ENCODE measurements at regions not wholly inside any gene's neighbourhood (a gene's known extent, or its start where the extent isn't known, plus 50 kb on each side); places are given as distances from the start of the nearest gene placed in this dataset.

- H3K4me1 Mint-ChIP-seq (ENCODE audit: unreplicated experiment) = no peaks in the 10 kb centered on the region
Observed at GRCh38 chr12:60803147-60803546, 1207.3 kb downstream of the SLC16A7 start.

GRCh38 chr12:60805364-60805763 lies 1209.5 kb downstream of the SLC16A7 start:
- no peak for TF ChIP-seq CTCF (conservative IDR thresholded peaks at IDR 0.05)
- no peaks in the 10 kb centered on the region for H3K36me3 Mint-ChIP-seq
- no peaks in the 10 kb centered on the region for H3K4me1 Mint-ChIP-seq (ENCODE audit: unreplicated experiment)
- DNase-seq (ENCODE audit: extremely low spot score, unreplicated experiment) = no peak
- H3K27ac Mint-ChIP-seq = no peak overlapping the region
- peaks cover 5% of the 10 kb centered on the region for H3K9me3 Mint-ChIP-seq
- H3K27me3 Mint-ChIP-seq = no peaks in the 10 kb centered on the region
- H3K4me3 Mint-ChIP-seq = no peak overlapping the region

More at GRCh38 chr12:60803147-60803546, 1207.3 kb downstream of the SLC16A7 start:
- no peak for DNase-seq (ENCODE audit: extremely low spot score, unreplicated experiment)
- Mint-ChIP-seq H3K36me3 (no peaks in the 10 kb centered on the region), H3K27ac (no peak overlapping the region), H3K27me3 (no peaks in the 10 kb centered on the region), H3K9me3 (peaks cover 5% of the 10 kb centered on the region), H3K4me3 (no peak overlapping the region)
- no peak for TF ChIP-seq CTCF (conservative IDR thresholded peaks at IDR 0.05)

- Mint-ChIP-seq H3K9me3 (peaks cover 6% of the 10 kb centered on the region), H3K36me3 (no peaks in the 10 kb centered on the region), H3K4me1 (ENCODE audit: unreplicated experiment) (no peaks in the 10 kb centered on the region), H3K27me3 (no peaks in the 10 kb centered on the region), H3K27ac (no peak overlapping the region), H3K4me3 (no peak overlapping the region)
- DNase-seq (ENCODE audit: extremely low spot score, unreplicated experiment) = no peak
- TF ChIP-seq CTCF (conservative IDR thresholded peaks at IDR 0.05) = no peak
Observed at GRCh38 chr12:60819794-60820193, 1224.0 kb downstream of the SLC16A7 start.

DNA sequence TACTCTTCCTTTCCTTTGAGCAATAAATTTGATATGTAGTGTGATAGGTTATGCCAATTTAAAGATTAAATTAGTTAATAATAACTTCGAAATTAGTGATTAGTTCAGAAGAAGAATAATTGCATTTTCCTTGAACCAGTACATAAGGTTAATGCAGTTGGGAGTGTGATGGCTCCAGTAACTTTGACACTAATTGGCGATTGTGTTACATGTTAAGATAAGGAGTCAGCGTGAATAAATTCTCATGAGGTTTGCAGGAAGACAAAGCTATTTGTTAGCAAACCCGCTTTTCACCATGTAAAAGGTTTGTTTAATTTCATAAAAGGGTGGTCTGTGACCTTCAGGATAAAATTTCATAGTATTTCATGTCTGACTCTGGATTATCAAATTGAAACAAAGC lies 1226.8 kb downstream of the SLC16A7 start:
- Mint-ChIP-seq H3K4me3 (no peak overlapping the region), H3K4me1 (ENCODE audit: unreplicated experiment) (no peaks in the 10 kb centered on the region), H3K27me3 (no peaks in the 10 kb centered on the region), H3K27ac (no peak overlapping the region), H3K9me3 (peaks cover 6% of the 10 kb centered on the region), H3K36me3 (no peaks in the 10 kb centered on the region)
- TF ChIP-seq CTCF (conservative IDR thresholded peaks at IDR 0.05) = no peak
- DNase-seq (ENCODE audit: extremely low spot score, unreplicated experiment) = no peak

DNA sequence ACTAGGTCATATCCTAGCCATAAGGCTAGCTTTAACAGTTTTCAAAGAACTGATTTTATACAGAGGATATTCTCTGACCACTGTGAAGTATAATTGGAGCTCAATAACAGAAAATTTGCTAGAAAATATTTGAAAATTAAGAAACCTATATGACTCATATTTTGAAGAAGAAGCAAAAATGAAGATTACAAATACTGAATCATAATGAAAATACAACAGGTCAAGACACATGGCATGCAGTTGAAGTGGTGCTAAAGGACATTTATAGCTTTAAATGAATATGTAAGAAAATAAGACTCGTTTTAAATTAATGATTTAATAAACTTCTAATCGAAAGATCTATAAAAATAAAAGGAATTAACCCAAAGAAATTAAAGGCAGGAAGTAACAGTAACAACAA lies 1234.6 kb downstream of the SLC16A7 start:
- H3K9me3 Mint-ChIP-seq = no peaks in the 10 kb centered on the region
- H3K27me3 Mint-ChIP-seq = no peaks in the 10 kb centered on the region
- no peak for TF ChIP-seq CTCF (conservative IDR thresholded peaks at IDR 0.05)

DNA sequence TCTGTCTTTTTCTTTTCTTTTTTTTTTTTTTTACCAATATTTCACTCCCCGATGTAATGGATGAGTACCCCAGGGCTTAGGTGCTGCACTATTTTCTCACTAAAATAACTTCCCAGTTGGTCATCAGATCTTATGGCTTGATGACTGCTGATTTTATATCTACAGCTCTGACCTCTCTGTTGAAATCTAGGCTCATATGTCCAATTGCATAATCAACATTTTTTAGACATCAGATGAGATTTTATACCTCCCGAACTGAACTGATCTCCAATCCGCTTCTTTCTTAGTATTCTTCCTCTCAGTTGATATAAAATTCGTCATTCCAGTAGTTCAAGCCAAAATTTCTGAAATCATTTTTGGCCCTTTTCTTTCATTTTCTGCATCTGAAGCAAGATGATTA lies 1236.5 kb downstream of the SLC16A7 start:
- Mint-ChIP-seq H3K4me1 (ENCODE audit: unreplicated experiment) (no peaks in the 10 kb centered on the region), H3K27ac (no peak overlapping the region), H3K9me3 (no peaks in the 10 kb centered on the region), H3K4me3 (no peak overlapping the region), H3K36me3 (no peaks in the 10 kb centered on the region), H3K27me3 (no peaks in the 10 kb centered on the region)
- no peak for TF ChIP-seq CTCF (conservative IDR thresholded peaks at IDR 0.05)
- DNase-seq (ENCODE audit: extremely low spot score, unreplicated experiment) = no peak

More for the DNA sequence above, 1234.6 kb downstream of the SLC16A7 start:
- no peaks in the 10 kb centered on the region for H3K36me3 Mint-ChIP-seq
- H3K27ac Mint-ChIP-seq = no peak overlapping the region
- no peak overlapping the region for H3K4me3 Mint-ChIP-seq
- H3K4me1 Mint-ChIP-seq (ENCODE audit: unreplicated experiment) = no peaks in the 10 kb centered on the region
- no peak for DNase-seq (ENCODE audit: extremely low spot score, unreplicated experiment)
